GM19455 (cell line): ENCODE measurements at regions not wholly inside any gene's neighbourhood (a gene's known extent, or its start where the extent isn't known, plus 50 kb on each side); places are given as distances from the start of the nearest gene placed in this dataset.

Experiments used
- ATAC-seq: cut with Tn5 transposase; IDR thresholded peaks from one replicate; pipeline ENCODE4 v1.9.1; 2021; ENCODE audit not compliant: unreplicated experiment

DNA sequence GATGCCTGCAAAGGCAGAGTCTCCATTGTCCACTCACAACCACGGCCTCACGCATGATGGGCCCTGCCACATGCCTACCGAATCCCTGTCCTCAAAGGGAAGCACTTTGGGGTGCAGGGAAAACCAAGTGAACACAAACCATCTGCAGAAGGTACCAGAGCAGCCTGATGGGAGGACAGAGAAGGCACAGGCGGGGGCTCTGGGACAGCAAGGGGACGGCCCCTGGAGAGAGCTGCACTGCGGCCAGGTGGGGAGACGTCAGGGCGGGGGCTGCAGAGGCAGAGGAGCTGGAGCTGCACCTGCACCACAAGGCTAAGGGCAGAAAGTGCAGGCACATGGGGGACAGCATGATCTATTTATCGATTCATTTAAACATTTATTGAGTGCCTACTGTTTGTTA, 1056.0 kb downstream of the TBC1D22A start:
- ATAC-seq, result no peak

DNA sequence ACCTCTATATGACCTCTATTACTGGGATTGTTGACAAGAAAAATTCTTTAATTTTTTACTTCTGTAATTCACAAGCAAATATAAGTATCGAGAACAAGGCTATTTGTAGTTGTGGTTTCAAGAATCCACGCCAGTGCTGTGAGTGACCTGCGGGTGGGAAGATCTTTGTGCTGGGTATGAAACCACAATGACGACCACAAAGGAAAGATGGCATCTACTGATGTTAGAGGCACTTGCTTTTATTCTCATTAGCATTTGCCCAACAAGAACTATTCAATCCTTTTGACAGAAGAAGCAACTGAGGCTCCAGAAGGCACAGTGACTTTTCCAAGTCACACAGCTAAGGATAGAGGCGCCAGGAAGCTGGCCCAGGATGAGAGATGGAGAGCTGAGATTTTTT, 1054.9 kb downstream of the TBC1D22A start:
- ATAC-seq, result no peak

DNA sequence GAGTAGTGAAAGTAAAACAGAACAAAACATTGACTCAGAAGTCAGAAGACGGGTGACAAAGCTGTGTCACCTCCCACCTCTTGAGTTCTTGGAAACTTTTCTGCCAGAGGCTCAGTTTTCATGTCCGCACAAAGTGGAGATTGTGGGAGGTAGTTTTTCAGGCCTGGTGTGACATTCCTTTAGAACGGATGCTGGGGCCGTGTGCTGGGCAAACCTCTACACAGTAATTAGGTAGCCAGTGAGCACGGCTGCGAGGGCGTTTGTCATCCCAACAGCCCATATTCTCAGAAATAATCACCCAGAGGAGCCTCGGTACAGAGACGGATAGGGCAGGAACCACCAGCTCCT, 1054.4 kb downstream of the TBC1D22A start:
- ATAC-seq, result no peak

DNA sequence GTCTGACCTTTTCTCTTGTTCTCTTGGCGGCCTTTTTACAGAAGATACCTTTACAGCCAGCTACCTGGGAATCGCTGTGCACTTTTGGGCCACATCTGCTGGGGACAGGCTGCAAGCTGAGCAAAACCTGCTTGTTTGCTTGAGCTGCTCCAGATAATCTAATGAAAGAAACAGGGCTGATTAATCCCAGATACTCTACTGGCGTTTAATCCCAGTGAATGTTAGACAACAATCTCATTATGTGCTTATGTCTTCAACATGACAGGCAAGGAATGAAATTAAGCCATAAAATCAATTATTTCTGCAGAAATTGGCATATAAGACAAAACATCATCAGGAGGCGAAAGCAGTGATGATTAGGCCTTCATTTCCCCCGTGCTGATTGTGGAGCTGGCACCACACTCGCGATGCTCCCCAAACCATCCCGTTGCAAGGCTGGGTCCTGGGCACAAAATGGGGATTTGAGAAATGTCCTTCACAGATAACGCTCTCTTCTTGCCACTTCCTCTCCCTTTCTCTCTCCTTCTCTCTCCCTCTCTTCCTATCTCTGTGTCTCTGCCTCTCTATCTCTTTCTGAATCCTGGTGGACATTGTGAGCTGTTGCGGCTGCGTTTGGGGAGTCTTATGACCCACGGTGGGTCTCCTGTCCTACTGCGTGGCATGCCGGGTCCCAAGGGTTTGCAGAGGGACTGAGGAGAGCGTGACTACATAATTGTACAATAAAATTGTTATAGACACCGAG, 1053.8 kb downstream of the TBC1D22A start:
- ATAC-seq, result no peak

DNA sequence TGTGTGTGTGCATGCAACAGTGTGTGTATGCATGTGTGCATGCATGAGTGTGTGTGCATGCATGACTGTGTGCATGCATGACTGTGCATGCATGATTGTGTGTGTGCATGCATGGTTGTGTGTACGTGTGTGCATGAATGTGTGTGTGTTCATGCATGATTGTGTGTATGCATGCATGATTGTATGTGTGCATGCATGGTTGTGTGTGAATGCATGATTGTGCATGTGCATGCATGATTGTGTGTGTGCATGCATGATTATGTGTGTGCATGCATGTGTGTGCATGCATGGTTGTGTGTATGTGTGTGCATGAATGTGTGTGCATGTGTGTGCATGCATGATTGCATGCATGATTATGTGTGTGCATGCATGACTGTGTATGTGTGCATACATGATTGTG, 1052.0 kb downstream of the TBC1D22A start:
- ATAC-seq, result no peak

DNA sequence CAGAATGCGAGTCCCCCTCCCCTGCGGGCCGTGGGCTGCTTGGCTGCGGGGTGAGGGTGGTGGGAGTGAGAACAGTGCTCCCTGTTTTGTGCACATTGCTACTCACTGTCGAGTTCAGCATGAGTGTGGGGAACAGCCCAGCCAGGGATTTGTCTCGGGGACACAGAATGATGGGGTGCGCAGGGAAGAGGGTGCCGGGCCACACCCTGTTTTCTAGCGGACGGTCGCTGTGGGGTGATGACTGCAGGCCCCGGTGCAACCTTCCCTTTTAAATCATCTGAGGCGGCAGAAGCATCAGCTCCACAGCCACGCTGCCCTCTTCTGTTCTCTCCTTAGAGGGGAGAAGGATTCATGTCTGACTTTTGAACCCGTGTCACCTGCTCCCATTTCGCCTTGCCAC, 1051.2 kb downstream of the TBC1D22A start:
- ATAC-seq, result no peak

DNA sequence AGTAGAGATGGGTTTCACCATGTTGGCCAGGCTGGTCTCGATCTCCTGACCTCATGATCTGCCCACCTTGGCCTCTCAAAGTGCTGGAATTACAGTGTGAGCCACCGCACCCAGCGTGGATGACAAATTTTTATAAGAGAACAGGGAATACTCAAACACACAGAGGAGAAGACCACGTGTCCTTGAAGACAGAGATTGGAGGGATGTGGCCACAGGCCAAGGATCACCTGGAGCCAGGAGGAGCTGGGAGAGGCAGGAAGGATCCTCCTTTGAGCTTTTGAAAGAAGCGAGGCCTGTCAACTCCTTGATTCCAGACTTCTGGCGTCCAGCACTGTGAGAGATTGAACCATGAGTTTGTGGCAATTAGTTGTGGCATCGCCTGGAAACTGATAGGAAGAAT, 1049.5 kb downstream of the TBC1D22A start:
- no peak for ATAC-seq

DNA sequence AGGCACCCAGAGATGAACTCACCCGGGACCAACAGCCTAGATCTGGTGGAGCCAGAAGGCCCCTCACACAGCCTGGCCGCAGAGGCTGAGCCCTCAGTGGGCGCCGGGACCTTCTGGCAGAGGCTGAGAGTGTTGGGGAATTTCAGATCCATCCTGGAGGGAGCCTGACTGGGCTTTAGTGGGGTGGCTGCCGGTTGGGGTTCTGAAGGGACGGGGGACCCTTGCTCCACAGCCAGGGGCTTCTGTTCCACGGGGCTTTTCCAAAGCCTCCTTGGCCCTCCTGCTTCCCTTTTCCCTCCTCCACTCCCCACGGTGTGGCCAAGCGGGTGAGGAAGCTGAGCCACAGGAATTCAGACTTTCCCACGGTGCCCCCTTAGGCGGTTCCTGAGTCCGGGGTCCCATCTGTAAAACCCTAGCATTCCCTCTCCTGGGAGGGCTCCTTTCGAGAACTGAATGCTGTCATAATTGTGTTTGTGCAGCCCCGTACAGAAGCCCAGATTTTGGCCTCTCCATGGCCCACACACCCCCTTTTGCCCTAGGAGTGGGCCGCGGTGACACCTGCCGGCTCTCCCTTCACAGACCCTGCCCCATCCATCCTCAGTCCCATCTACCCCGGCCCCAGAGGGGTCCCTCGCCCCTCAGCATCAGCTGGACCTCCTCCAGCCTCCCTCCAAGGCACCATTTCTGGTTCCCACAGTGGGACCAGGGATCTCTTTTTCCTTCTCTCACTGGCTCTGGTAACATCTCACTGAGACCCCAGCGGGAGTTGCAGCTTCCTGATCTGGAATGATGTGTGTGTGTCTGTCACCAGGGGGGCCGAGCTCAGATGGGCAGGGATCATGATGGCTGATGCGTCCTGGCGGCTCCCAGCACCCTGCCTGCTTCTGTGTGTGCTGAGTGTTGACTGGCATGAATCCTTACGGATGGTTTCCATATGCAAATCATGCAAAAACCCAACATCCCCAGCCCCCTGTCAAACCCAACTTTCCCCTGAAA, 1048.4 kb downstream of the TBC1D22A start:
- ATAC-seq, result no peak

DNA sequence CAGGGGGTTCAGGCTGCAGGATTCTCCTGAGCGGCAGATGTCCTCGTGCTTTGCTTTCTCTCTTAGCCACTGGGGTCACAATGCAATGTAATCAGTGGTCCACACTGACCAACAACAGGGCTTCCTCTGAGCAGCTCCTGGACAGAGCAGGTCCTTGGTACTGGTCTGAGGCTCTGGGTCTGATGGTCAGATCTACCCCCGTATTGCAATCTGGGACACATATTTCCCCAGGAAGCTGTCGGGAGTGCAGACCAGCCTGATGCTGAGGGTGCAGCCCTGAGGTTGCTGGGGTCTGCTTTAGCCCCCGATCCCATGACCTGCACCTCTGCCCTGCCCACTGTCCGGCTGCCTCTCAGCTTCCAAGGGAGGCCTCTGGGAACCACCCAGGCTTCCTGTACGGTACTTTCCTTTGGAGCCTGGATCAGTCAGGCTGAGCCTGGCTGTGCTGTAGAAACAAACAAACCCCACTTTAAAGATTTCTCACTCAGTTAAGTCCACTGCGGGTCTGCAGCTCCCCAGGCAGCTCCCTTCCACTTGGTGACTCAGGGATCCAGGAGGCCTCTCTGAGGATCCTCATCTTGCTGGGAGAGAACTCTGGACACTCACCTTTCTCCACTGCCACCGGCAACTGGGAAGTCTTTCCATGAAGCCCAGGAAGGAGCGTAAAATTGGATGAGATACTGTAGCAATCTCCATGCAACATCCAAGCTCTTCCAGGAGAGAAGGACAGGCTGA, 1046.6 kb downstream of the TBC1D22A start:
- ATAC-seq, result no peak

DNA sequence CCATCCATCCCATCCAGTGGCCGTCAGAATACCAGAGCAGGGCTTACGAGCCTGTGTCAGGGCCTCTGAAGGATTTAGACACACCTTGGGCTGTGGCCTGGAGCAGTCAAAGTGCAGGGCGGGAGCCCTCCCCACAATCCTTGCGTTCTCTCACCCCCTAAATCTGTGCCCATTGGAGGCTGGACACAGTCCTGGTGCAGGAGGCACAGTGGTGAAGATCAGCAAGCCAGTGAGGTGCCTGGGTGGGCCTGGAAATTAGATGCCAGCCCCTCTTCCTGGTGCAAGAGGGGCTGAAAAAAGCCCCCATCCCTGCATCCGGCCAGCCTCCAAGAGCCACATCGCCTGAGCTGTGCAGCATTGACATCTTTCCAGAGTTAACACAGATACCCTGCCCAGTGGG, 1045.8 kb downstream of the TBC1D22A start:
- no peak for ATAC-seq

DNA sequence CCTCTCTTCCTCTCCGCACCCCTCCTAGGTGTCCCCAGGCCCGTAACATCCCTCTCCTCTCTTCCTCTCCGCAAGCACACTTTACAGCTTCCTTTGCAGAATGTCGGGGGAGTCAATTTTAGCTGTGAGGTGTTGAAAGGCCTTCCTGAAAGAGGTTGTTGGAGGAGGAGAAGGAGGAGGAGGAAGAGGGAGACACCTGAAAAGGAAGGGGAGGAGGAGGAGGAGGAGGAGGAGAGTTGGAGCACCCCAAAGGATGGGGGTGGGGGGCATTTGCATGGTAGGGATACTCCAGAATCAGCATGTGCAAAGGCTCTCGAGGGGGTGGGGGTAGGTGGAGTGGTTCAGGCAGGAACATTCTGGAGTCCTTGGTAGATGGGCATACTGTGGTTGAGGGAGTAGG, 1045.1 kb downstream of the TBC1D22A start:
- no peak for ATAC-seq

DNA sequence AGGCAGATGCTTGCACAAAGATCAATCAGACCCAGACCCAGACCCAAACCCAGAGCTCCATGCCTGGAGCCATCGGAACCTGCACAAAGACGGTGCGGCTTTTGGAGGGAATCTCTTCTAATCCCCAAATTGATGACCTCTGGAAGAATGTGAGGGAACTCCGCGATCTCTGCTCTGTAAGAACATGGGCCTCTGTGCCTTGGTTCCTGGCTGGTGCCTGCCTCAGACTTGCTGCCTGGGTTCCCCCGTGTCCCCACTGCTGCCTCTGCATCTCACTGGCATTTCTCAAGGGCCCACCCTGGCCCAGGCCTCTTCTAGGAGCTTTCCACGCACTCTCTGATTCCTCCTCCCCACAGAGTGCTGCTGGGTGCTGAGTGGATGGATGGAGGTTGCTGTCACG, 1044.4 kb downstream of the TBC1D22A start:
- ATAC-seq, result no peak

DNA sequence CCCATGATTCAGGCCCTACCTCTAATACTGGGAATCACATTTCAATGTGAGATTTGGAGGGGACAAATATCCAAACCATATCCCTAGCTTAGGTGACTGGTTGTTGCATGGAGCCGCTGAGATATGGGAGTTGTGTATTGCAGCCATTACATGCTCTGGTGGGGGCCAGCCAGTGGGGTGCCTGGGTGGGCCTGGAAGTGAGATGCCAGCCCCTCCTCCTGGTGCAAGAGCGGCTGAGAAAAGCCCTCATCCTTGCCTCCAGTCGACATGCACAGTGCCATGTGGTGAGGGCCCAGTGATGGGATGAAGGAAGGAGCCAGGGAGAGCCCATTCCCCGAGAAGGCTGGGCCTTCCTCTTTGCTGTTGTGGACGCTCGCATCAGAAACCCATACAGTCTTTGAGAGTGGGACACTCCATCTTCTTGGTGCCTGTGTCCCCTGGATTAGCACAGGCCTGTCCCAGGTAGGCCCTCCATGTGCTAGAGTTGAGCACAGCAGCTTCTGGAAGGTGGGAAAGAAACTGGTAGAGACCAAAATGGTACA, 1043.0 kb downstream of the TBC1D22A start:
- ATAC-seq, result no peak

DNA sequence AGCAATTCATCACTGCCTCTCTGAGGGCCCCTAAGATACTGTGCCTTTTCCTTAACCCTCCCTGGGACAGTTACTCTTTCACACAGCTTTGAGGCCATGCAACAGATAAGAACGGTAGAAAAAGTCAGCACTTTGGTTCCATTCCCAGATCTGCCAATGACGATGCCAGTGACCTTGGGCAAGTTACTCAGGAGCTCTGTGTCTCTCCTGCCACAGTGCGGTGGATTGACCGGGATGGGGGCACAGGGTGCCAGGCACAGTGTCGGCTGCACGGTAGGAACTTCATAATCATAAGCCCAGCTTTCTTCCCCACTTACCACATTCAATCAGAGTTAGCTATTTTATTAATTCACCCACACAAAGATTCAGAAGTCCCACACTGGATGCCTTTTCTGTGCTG, 1041.8 kb downstream of the TBC1D22A start:
- no peak for ATAC-seq

DNA sequence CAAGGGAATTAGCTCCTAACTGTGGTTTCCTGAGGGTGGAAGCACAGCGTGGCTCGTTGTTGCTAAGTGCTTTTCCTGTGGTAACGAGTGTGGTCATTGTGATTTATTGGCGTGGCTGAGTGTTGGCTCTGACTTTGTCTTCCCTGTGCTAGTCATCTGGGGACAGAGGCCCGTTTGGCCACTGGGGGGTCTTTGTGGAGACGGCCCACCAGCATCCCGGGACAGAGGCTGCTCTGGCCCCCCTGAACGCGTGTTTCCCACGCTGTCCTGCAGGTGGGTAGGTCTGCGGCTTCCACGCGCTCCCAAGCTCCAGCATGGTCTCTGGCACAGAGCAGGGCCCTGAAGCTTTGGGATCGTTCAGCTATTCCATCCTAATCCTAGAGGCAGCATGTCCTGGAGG, 1040.0 kb downstream of the TBC1D22A start:
- ATAC-seq, result no peak

DNA sequence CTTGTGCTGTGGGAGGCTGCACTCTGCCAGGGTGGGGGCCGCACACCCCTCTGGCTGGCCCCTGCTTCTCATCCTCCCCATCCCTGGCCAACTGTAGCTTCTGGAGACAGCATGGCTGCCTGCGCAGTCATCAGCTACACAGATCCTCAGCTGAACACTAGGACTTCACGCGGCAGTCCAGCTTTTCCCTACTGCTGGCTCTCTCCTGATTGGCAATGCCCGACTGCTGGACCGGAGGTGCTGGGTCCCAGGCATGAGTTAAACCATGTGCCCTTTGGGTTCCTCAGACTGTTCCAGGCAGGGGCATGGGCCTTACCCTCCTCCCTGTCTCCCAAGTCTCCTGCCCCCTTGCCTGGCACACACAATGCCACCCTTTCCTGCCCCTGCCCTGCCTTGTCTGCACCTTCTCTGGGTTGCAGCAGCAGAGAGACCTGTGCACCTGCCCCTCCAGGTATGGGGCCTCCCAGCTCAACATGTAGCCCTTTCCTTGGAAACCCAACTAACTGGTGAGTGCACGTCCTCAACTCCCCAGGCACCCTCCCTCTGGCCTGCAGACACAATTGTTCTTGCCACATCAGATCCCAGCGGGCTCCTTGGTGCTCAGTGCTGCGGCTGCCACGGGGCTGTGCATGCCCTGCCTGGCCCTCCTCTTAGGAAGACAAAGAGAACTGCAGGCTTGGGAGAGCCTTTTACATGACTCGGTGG, 1039.2 kb downstream of the TBC1D22A start:
- no peak for ATAC-seq

DNA sequence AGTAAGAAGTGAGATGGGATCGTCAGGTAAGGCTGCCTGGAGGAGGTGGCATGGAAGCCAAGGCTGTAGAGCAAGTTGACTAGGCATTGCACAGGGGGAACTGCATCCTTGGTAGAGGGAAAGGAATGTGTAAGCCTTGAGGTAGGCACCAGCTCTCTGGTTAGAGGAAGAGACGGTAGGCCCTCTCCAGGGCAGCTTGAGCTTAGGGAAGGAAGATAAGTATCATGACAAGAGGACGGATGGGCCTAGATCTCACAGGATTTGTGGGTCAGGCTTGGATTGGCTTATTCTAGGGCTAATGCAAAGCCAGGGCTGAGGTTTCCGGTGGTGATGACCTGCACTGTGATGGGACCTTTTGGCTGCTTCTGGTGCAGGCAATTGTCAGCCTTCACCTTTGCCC, 1035.8 kb downstream of the TBC1D22A start:
- ATAC-seq, result no peak

DNA sequence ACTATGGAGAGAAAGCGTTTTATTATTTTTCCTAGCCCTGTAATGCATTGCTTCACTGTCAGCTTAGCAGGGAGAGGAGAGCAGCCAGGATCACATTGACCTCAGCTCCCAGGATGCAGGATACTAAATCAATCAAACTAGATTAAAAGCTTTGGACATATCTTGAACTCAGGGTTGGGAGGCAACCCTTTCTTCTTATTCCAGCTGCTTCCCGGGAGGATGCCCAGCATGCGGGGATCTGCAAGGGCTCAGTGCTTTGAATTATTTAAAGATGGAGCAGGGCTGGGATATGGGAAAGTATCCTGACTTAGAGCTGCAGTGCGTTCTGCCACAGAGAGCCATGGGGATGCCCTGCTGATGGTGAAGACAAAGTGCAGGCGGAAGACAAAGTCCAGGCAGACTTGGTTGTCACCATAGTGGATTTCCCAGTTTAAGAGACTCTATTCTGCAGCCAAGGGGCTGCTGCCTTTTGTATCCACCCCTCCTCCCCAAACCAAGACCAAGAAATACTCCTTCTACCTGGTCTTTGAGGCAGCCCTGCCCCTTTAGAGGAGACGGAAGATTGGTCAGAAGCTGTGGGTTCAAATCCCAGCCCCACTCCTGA, 1035.0 kb downstream of the TBC1D22A start:
- no peak for ATAC-seq

DNA sequence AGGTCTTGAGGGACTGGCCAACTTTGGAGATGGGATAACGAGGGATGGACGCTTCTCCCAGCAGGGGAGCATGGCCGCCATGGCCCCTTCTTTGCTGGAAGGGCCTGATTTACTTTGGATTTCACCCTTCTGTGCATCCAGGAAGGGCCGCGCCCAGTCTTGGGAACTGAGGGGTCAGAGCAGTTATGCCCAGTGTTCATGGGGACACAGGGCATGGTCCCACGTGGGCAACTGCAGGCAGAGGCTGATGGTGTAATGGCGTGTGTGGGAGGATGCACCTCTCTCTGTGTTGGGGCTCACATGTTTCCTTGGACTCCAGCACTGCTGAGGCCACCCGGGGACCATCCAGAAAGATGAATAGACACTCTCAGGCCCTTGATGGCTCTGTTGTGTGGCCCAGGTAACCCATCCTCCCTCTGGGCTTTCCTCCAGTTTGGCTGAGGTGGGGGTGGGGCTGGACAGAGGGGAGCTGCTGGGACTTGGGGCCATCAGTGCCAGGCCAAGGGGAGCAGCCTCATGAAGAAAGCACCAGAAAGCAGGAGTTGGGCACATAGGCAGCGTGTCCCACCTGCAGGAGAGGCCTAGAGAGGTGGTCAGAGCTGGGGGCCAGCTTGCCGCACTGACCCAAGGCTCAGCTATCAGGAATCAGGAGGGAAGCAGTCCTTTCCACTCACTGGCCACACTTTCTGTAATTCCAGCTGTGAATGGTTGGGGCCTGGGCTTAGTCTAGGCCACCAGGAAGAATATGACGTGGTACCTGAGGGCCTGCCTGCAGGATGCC, 1033.9 kb downstream of the TBC1D22A start:
- ATAC-seq, result no peak
